Common myeloid progenitor, CD34-positive (primary cell): ENCODE measurements at regions not wholly inside any gene's neighbourhood (a gene's known extent, or its start where the extent isn't known, plus 50 kb on each side); places are given as distances from the start of the nearest gene placed in this dataset.
A peak's percentile ranks its signal among the peaks of the same experiment; 100 is the strongest.

Experiments used
- CTCF ChIA-PET: fragments of 350-600 bp; sonication (Branson Sonifier 250); formaldehyde crosslinking; loops from one replicate; lab custom pipeline; 2021; ENCODE audit warnings: antibody characterized with exemption; lab: Charles Lee
- POLR2A ChIA-PET: fragments of 350-600 bp; sonication (Branson Sonifier 250); formaldehyde crosslinking; loops from one replicate; lab custom pipeline; 2021; ENCODE audit warnings: antibody characterized with exemption; lab: Charles Lee
- DNase-seq, 3 donors: peaks; one replicate each; pipeline versions ENCODE4 v3.0.0 to v3.0.0-alpha.2; 2013
- H3K27ac ChIP-seq, 2 experiments: 1 replicate in 1 of 2; 2 replicates in 1 of 2; pipeline ENCODE4 v1.7.0; 2013; ENCODE audit warnings: inconsistent platforms in 2 of 2, low read length in 2 of 2, mild to moderate bottlenecking in 2 of 2, low read depth in 1 of 2, moderate library complexity in 1 of 2; ENCODE audit not compliant: severe bottlenecking in 2 of 2, insufficient read depth in 1 of 2, poor library complexity in 1 of 2
- H3K27me3 ChIP-seq, 5 experiments: replicated peaks in 2 of 5; 1 replicate in 3 of 5; 2 replicates in 2 of 5; pipeline versions ENCODE4 v1.6.1 to v1.7.0; 2013; ENCODE audit warnings: low read length in 4 of 5, mild to moderate bottlenecking in 2 of 5, moderate library complexity in 2 of 5, inconsistent platforms in 1 of 5; ENCODE audit not compliant: insufficient read depth in 5 of 5, control insufficient read depth in 4 of 5
- H3K36me3 ChIP-seq, 4 experiments: 1 replicate in 2 of 4; 2 replicates in 2 of 4; pipeline versions ENCODE4 v1.6.1 to v1.7.0; 2013; ENCODE audit warnings: low read length in 3 of 4, control low read depth in 1 of 4, mild to moderate bottlenecking in 1 of 4; ENCODE audit not compliant: control insufficient read depth in 4 of 4, insufficient read depth in 4 of 4
- H3K4me1 ChIP-seq, 4 experiments: 1 replicate in 3 of 4; 2 replicates in 1 of 4; pipeline versions ENCODE4 v1.6.1 to v1.7.1; 2013; ENCODE audit warnings: low read length in 3 of 4, mild to moderate bottlenecking in 3 of 4, control low read depth in 1 of 4, inconsistent platforms in 1 of 4, moderate library complexity in 1 of 4; ENCODE audit not compliant: control insufficient read depth in 4 of 4, insufficient read depth in 4 of 4; ENCODE audit errors: control extremely low read depth in 1 of 4
- H3K4me3 ChIP-seq, 7 experiments: 1 replicate in 4 of 7; 2 replicates in 3 of 7; pipeline versions ENCODE4 v1.5.1 to v1.7.0; 2013; ENCODE audit warnings: mild to moderate bottlenecking in 7 of 7, low read length in 6 of 7, moderate library complexity in 6 of 7, inconsistent platforms in 2 of 7, low read depth in 2 of 7, control low read depth in 1 of 7; ENCODE audit not compliant: insufficient read depth in 4 of 7, control insufficient read depth in 1 of 7; ENCODE audit errors: extremely low read depth in 1 of 7
- H3K9me3 ChIP-seq, 5 experiments: 1 replicate in 4 of 5; 2 replicates in 1 of 5; pipeline versions ENCODE4 v1.6.1 to v1.7.1; 2013; ENCODE audit warnings: low read length in 4 of 5, mild to moderate bottlenecking in 2 of 5, inconsistent platforms in 1 of 5, low read depth in 1 of 5, moderate library complexity in 1 of 5; ENCODE audit not compliant: control insufficient read depth in 4 of 5, insufficient read depth in 2 of 5; ENCODE audit errors: control extremely low read depth in 1 of 5
- WGBS: methylation state at CpG from one replicate; pipeline ENCODE4 v1.1.5; 2013; ENCODE audit not compliant: insufficient coverage; 5-methylcytosine and 5-hydroxymethylcytosine counted together

DNA sequence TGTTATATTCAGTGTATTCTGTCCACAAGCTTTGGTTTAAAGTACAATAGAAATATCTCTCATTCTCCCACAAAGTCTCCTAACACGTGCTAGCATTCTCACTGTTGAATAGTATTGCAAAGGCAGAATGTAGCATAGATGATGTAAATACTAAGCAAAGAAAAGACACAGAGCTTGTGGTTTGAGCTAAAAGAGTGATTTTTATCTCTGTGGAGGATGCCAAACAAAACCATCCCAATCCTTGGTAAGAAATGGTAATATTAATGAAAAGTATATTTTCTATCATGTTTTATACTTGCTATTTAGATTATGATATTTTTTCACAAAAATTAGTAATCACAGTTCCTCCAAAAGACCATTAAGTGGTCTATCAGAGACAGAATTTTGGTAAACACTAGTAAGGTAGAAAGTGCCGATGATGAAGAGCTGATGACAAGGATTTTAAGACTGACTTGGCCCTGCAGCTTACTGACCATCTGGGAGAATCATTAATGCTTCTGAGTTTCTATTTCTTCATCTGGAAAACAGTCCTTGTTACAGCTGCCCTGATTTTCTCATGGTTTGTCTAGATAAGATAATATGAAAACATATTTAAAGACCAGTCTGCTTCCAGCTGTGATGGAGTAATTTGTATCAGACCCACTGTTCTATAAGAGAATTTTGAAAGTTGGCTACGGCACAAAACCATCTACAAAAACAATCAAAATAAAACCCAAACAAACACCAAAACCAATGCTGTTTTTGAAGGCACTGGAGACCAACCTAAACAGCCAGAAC is 510.2 kb downstream of the SPATA31D1 start:
- DNase-seq, result no peak
- no peak overlapping the region for H3K27ac ChIP-seq
- H3K27me3 ChIP-seq, result no peaks in the 10 kb centered on the region
- CTCF ChIA-PET, result no interaction called here
- WGBS, result no CpG with 5 or more reads among the region's 3 CpGs
- POLR2A ChIA-PET, result no interaction called here
- no peak overlapping the region for H3K4me3 ChIP-seq
- no peaks in the 10 kb centered on the region for H3K36me3 ChIP-seq
- peaks cover 0 to 6% (median 0%) of the 10 kb centered on the region in 5 experiments for H3K9me3 ChIP-seq
- peaks cover 0 to 9% (median 7%) of the 10 kb centered on the region in 4 experiments for H3K4me1 ChIP-seq

DNA sequence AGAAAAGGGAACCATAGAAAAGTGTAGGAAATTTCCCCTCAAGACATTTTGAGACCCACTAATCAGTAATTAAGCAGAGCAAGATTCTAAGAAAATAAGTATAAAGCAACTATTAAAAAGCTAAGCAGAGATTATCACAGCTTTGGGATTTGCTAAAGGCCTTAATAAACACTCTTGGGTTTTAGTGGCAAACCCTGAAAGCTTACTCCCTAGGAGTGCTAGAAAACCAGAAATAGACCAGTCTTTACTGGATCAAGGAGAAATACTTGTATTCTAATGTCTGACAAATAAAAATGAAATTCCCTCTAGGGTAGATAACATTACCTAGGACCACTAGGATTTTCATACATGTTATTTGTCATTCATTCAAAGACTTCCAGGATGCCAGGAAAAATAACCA is 510.8 kb downstream of the SPATA31D1 start:
- H3K27ac ChIP-seq, result no peak overlapping the region
- DNase-seq, result no peak
- ChIA-PET POLR2A (no interaction called here), CTCF (no interaction called here)
- H3K4me1 ChIP-seq, result peaks cover 0 to 9% (median 7%) of the 10 kb centered on the region in 4 experiments
- no peaks in the 10 kb centered on the region for H3K27me3 ChIP-seq
- no peaks in the 10 kb centered on the region for H3K36me3 ChIP-seq
- H3K9me3 ChIP-seq, result peaks cover 0 to 6% (median 0%) of the 10 kb centered on the region in 5 experiments
- no peak overlapping the region for H3K4me3 ChIP-seq

DNA sequence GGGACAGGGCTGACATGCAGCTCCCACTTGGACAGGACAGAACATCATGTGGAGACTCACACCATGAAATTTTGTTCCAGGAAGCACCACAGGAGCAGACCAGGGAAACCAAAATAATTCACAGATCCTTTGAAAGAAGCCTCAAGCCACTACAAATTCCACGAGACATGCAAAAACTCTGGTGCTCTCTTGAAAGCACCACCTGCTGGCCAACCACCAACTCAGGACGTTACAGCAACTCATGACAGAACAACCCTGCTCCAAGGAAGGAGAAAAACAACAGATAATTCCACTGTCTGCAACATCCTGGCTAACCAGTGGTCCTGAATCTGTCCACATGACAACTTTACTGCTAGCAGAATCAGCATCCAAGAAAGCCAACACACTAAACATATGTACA is 516.0 kb downstream of the SPATA31D1 start:
- Histone ChIP-seq H3K9me3 (peaks cover 0 to 16% (median 4%) of the 10 kb centered on the region in 5 experiments), H3K4me3 (no peak overlapping the region), H3K27me3 (no peaks in the 10 kb centered on the region), H3K4me1 (no peaks in the 10 kb centered on the region), H3K36me3 (no peaks in the 10 kb centered on the region), H3K27ac (no peak overlapping the region)
- 96% methylated on average over 2 of the region's 2 CpGs for WGBS
- CTCF ChIA-PET, result no interaction called here
- no peak for DNase-seq
- POLR2A ChIA-PET, result no interaction called here

DNA sequence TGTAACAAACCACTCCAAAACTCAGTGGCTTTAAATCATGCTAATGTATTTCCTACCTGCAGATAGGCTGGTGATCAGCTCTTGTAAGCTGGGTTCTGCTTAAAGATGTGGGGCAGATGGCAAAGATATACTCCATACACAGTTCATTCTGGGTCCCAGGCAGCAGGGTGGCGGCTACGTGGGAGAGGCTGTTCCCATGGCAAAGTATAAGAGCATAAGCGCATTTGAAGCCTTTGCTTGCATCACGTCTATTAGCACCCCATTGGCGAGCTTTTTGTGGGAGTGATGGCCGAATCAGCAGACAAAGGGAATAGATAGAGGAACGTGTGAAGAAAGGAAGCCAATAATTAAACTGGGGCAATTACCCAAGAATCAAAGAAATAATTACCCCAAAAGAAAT is 523.1 kb downstream of the SPATA31D1 start:
- WGBS, result 97% methylated on average over 6 of the region's 7 CpGs

DNA sequence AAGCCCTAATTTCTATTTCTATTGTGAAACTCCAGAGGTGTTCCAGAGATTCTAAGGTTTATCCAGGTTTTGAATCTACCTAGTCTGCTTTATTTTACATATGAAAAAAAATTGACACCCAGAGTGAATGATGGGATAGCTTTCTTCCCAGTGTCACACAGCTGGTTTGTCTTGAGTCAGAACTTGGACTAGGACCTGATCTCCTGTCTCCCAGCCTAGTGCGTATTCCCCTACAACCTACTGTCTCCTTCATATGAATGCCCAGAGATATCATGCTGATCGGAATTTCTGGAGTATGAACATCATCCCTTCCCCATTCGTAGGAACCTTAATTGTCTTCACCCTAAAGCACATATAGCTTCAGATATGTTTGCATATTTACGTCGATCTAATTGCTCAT is 524.2 kb downstream of the SPATA31D1 start:
- 93% methylated on average over 3 of the region's 5 CpGs for WGBS

More for the DNA sequence above, 523.1 kb downstream of the SPATA31D1 start:
- Histone ChIP-seq H3K4me3 (no peak overlapping the region), H3K36me3 (no peaks in the 10 kb centered on the region), H3K9me3 (peaks cover 0 to 2% (median 0%) of the 10 kb centered on the region in 5 experiments), H3K27ac (no peak overlapping the region), H3K27me3 (no peaks in the 10 kb centered on the region), H3K4me1 (peaks cover 0 to 11% (median 5%) of the 10 kb centered on the region in 4 experiments)
- DNase-seq, result no peak
- ChIA-PET POLR2A (no interaction called here), CTCF (no interaction called here)

DNA sequence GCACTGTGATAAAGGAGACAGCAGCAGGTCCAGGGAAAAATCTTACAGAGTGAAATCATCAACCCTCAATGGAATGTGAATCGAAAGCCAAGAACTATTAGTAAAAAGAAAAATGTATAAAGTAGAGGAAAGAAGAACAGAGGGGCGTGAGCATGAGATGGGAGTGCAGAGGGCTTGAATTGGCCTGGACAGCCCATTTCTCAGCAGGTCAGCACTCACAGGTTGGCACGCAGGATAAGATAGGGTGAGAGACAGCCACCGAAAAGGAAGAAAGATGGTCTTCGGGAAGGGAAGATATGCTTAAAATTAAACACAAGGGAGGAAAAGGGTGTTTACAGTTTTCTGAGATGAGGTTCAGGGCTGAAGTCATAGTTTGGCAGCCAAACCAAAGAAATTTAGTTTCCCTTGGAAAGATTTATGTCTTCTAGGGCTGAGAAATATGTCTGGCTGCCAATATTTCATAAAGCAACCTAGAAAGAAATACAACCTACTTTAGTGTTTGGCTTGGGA is 524.7 kb downstream of the SPATA31D1 start:
- WGBS, result 29% methylated on average over 1 of the region's 5 CpGs
- H3K27me3 ChIP-seq, result no peaks in the 10 kb centered on the region
- POLR2A ChIA-PET, result no interaction called here
- H3K27ac ChIP-seq, result no peak overlapping the region
- no peaks in the 10 kb centered on the region for H3K36me3 ChIP-seq
- peak overlapping the region in 1 of 7 experiments; percentile 5 for H3K4me3 ChIP-seq
- CTCF ChIA-PET, result interaction anchor here (1.1 kb wide), 1 partner anchor 18 kb away, joined by 3 read pairs; no protein-coding TSS in a partner anchor
- H3K4me1 ChIP-seq, result peaks cover 0 to 11% (median 5%) of the 10 kb centered on the region in 4 experiments
- peak in 1 of 3 donors; percentile 54 for DNase-seq
- H3K9me3 ChIP-seq, result no peaks in the 10 kb centered on the region

More for the DNA sequence above, 524.2 kb downstream of the SPATA31D1 start:
- POLR2A ChIA-PET, result no interaction called here
- DNase-seq, result no peak
- Histone ChIP-seq H3K4me3 (no peak overlapping the region), H3K4me1 (peaks cover 0 to 11% (median 5%) of the 10 kb centered on the region in 4 experiments), H3K36me3 (no peaks in the 10 kb centered on the region), H3K27me3 (no peaks in the 10 kb centered on the region), H3K27ac (no peak overlapping the region), H3K9me3 (peaks cover 0 to 2% (median 0%) of the 10 kb centered on the region in 5 experiments)
- CTCF ChIA-PET, result interaction anchor here (1.1 kb wide), 1 partner anchor 18 kb away, joined by 3 read pairs; no protein-coding TSS in a partner anchor
